ENCODE measurements at regions not wholly inside any gene's neighbourhood (a gene's known extent, or its start where the extent isn't known, plus 50 kb on each side); places are given as distances from the start of the nearest gene placed in this dataset.

DNA sequence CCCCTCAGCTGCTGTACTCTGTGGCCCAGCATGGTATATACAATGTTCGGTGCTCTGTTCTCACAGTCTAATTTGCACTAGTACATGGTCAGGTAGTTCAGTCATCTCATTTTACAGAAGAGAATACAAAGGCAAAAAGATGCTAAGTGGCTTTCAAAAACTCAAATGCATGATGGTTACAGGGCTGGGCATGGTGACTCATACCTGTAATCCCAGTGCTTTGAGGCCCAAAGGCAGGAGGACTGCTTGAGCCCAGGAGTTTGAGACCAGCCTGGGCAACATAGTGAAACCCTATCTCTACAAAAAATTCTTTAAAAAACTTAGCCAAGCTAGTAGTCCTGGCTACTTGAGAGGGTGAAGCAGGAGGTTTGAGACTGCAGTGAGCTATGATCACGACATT lies 210.5 kb upstream of the KIT start:
- Histone ChIP-seq H3K27me3 (ENCODE audit: insufficient read depth) (0 out of 2 replicates have a peak, but pooled peaks cover 4% of the 10 kb centered on the region), H2AFZ (ENCODE audit: low read depth) (no peak overlapping the region), H3K9me3 (no peaks in the 10 kb centered on the region), H3K79me2 (ENCODE audit: insufficient read depth) (no peaks in the 10 kb centered on the region), H4K20me1 (ENCODE audit: insufficient read depth) (no peaks in the 10 kb centered on the region), H3K36me3 (replicated peaks in 1 of 2; ENCODE audit: control insufficient read depth in 1 of 2, insufficient read depth in 2 of 2, low read length in 1 of 2) (no peaks in the 10 kb centered on the region), H3F3A (replicated peaks; ENCODE audit: insufficient read depth) (no peaks in the 10 kb centered on the region), H3K4me3 (ENCODE audit: low read depth in 2 of 2, low read length in 1 of 2) (no peak overlapping the region), H3K9me2 (no peaks in the 10 kb centered on the region), H3K9ac (no peak overlapping the region), H3K4me1 (ENCODE audit: control insufficient read depth in 1 of 2, insufficient read depth in 2 of 2, low read depth in 1 of 2, low read length in 1 of 2) (no peaks in the 10 kb centered on the region), H3K27ac (ENCODE audit: low read depth in 2 of 2, low read length in 1 of 2) (no peak overlapping the region), H3K4me2 (no peak overlapping the region)
- CTCF ChIA-PET, result interaction anchor here (1.1 kb wide), 1 partner anchor 125 kb away, joined by 3 read pairs; no protein-coding TSS in a partner anchor
- TF ChIP-seq RFX5 (IDR thresholded peaks at IDR 0.05; ENCODE audit: low read length) (no peak), MEF2A (IDR thresholded peaks at IDR 0.05; ENCODE audit: borderline replicate concordance, low read depth) (no peak), ELF1 (IDR thresholded peaks at IDR 0.05) (no peak), NFIC (IDR thresholded peaks at IDR 0.05; ENCODE audit: borderline replicate concordance) (no peak), RCOR1 (IDR thresholded peaks at IDR 0.05; ENCODE audit: low read length) (no peak), RXRA (IDR thresholded peaks at IDR 0.05; ENCODE audit: borderline replicate concordance, low read depth) (no peak), JUND (IDR thresholded peaks at IDR 0.05) (no peak), EZH2phosphoT487 (IDR thresholded peaks at IDR 0.05; ENCODE audit: borderline replicate concordance, low read depth) (no peak), NRF1 (IDR thresholded peaks at IDR 0.05; ENCODE audit: low read depth, low read length) (no peak), POLR2AphosphoS5 (IDR thresholded peaks at IDR 0.05; ENCODE audit: low read depth, low read length) (no peak), FOXM1 (IDR thresholded peaks at IDR 0.05; ENCODE audit: low read depth) (no peak), SIN3A (IDR thresholded peaks at IDR 0.05; ENCODE audit: borderline replicate concordance, low read depth, low read length) (no peak), RAD21 (IDR thresholded peaks at IDR 0.05; ENCODE audit: low read length) (no peak)
- TF ChIP-seq, protein P1, sequence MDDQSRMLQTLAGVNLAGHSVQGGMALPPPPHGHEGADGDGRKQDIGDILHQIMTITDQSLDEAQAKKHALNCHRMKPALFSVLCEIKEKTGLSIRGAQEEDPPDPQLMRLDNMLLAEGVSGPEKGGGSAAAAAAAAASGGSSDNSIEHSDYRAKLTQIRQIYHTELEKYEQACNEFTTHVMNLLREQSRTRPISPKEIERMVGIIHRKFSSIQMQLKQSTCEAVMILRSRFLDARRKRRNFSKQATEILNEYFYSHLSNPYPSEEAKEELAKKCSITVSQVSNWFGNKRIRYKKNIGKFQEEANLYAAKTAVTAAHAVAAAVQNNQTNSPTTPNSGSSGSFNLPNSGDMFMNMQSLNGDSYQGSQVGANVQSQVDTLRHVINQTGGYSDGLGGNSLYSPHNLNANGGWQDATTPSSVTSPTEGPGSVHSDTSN (IDR thresholded peaks at IDR 0.05), result no peak
- TF ChIP-seq, protein P2, sequence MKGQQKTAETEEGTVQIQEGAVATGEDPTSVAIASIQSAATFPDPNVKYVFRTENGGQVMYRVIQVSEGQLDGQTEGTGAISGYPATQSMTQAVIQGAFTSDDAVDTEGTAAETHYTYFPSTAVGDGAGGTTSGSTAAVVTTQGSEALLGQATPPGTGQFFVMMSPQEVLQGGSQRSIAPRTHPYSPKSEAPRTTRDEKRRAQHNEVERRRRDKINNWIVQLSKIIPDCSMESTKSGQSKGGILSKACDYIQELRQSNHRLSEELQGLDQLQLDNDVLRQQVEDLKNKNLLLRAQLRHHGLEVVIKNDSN (IDR thresholded peaks at IDR 0.05; ENCODE audit: borderline replicate concordance, low read depth), result no peak
- TF ChIP-seq, protein P3, sequence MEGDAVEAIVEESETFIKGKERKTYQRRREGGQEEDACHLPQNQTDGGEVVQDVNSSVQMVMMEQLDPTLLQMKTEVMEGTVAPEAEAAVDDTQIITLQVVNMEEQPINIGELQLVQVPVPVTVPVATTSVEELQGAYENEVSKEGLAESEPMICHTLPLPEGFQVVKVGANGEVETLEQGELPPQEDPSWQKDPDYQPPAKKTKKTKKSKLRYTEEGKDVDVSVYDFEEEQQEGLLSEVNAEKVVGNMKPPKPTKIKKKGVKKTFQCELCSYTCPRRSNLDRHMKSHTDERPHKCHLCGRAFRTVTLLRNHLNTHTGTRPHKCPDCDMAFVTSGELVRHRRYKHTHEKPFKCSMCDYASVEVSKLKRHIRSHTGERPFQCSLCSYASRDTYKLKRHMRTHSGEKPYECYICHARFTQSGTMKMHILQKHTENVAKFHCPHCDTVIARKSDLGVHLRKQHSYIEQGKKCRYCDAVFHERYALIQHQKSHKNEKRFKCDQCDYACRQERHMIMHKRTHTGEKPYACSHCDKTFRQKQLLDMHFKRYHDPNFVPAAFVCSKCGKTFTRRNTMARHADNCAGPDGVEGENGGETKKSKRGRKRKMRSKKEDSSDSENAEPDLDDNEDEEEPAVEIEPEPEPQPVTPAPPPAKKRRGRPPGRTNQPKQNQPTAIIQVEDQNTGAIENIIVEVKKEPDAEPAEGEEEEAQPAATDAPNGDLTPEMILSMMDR (IDR thresholded peaks at IDR 0.05), result no peak
- TF ChIP-seq, protein P4, sequence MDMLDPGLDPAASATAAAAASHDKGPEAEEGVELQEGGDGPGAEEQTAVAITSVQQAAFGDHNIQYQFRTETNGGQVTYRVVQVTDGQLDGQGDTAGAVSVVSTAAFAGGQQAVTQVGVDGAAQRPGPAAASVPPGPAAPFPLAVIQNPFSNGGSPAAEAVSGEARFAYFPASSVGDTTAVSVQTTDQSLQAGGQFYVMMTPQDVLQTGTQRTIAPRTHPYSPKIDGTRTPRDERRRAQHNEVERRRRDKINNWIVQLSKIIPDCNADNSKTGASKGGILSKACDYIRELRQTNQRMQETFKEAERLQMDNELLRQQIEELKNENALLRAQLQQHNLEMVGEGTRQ (IDR thresholded peaks at IDR 0.05; ENCODE audit: borderline replicate concordance, low read depth, low read length), result no peak
- 21% methylated on average over 2 of the region's 2 CpGs for WGBS (ENCODE audit: low lambda C conversion rate)
- POLR2A ChIA-PET, result no interaction called here
- no peak for DNase-seq
